ENCODE measurements at regions not wholly inside any gene's neighbourhood (a gene's known extent, or its start where the extent isn't known, plus 50 kb on each side); places are given as distances from the start of the nearest gene placed in this dataset.
"Not testable (repeated sequence)": the region's sequence is repeated elsewhere in the genome, so short reads cannot be mapped to it uniquely, and the experiment has no call there.

DNA sequence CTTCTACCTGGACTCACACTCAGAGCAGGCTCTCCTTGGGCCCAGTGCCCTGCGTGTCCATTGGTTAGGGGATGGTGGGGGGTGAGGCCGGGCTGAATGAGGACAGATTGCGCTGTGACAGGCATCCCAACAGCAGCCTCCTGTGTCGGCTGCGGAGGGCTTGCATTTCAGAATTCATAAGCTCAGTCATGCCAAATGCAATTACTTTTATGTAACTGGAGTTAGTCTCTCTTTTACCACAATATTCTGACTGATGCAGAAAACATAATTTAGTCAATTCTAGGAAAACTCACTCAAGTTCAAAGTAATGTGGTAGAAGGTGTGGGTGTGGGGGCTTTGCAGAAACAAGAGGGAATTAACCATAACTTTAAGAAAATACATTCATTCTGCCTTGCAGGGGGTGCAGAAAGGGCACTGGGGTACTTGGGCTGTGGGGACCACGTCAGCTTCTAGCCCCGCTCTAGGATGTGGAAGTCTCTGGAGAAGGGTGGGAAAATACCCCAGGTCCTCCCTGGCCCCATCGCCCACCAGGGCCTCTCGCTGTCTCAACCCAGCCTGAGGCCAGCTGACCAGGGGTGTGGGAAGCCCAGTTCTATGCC, 257.7 kb downstream of the ADGRD1 start:
- Histone ChIP-seq H3K27ac (no peak overlapping the region), H3K4me3 (no peak overlapping the region)

DNA sequence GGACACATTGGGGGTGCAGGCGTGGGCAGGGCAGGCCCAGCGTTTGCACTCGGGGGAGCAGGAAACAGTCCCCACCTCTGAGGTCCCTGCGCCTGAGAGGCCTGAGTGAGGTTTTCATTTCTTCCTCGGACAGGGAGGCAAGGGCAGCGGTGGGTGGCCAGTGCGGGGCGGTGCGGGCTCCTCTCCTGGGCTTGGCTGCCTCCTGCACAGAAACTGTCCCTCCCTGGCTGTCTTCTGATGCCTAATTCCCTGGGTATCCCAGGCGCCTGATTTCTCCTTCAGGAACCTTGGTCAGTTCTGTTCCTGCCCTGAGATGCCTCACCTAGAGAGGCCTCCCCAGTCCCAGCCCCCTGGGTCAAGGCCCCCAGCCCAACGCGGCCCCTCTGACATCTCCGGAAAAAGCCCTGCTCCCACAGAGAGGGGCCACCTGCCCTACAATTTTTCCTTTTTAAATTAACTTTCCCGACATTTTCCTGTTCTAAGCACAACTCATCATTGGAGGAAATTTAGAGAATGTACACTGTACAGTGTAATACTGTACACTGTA, 260.3 kb downstream of the ADGRD1 start:
- Histone ChIP-seq H3K27ac (no peak overlapping the region), H3K4me3 (no peak overlapping the region)

DNA sequence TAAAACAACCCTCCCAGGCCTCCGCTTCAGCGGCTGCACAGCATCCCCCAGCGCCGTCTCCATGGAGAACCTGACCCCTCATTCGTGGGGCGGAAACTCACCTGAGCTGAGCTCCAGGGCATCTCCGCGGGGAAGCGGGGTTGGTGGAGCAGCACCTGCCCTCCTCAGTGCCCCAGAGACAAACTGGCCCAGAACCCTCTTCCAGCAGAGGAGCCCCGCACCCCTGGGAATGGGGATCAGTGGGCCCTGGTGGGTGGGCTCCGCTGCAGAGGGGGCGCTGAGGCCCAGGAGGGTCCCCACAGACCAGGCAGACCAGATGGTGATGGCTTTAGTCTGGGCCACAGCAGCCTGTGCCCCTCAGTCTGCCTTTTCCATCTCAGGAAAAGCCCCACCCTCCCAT, 261.2 kb downstream of the ADGRD1 start:
- H3K27ac ChIP-seq, H3K4me3 ChIP-seq: not testable (repeated sequence)

DNA sequence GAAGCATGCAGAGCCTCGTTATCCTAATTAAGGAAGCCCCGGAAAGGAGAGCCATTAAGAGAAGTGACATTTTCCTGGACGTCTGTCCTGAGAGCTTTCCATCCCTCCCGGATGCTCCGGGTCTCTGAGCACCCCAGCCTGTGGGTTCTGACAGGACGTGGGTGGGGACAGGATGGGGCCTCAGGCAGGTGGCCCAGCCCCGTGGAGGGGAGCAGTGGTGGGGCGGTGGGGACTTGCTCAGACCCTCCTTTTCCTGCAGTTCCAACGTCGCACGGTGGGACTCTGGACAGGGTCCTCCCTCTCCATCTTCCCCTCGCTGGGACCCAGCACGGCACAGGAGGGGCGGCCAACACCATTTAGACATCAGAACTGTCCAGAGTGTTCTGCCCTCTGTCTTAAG, 262.9 kb downstream of the ADGRD1 start:
- H3K27ac ChIP-seq, H3K4me3 ChIP-seq: not testable (repeated sequence)

DNA sequence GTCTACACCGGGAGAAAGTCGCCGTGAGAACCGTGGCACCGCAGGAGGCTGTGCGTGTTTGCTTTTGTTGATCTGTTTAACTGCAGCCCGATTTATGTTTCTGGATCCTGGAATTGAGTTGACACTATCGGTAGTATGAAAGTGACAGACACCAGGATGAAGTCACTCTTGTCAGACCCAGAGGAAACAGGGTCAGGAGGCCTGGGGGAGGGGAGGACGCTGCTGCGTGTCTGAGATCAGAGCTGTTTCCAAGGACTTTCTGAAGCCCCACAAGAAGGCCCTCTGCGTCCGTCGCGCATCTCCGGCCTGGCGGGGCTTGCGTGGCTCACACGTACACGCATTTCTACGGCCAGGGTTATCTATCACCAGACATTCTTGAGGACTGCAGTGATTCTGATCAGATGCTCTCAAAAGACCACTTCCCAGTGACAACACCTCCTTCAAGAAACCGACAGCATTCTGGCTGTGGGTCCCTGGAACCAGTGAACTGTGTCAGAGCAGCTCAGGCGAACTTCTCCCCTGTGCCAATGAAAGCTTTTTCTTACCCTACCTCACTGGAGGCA, 263.4 kb downstream of the ADGRD1 start:
- no peak overlapping the region for H3K4me3 ChIP-seq
- no peak overlapping the region for H3K27ac ChIP-seq

DNA sequence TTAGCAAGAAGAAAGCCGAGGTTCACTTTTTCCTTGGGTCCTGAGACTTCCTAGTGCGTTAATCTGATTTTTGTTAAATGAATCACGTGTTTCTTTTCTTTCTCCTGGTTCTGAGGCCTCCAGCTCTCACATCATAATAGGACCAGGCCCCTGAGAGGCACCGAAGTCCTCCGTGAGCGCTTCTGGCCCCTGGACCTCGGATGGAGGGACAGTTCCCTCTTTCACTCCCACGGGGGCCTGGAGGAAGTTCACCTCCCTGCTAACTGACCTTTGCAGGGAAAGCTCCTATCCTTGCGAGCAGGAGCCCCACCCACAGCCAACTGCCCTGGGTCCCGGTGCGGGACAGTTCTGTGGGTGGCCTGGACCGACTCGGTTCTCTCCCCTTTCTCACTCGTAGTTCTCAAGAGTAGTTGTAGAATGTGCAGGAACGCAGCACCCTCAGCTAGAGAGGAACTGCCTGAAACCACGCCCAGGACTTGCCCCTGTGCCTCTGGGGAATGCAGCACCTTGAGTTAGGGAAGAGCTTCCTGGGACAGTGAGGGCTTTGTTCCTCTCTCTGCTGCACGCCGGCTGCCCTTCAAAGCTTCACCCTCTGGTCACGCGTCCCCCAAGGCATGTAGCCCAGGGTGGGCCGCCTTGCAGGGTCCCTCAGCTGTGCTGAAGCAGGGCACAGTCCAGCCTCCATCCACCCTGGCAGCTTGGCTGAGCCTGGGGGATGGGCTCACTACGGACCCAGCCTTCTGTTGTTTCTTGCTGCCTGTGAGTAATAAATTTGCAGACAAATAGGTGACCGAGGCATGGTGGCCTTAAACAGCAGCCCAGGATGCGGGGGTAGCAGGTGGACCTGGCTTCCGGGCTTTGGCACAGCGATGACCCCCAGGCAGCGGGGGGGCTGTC, 264.6 kb downstream of the ADGRD1 start:
- Histone ChIP-seq H3K4me3 (no peak overlapping the region), H3K27ac (no peak overlapping the region)

DNA sequence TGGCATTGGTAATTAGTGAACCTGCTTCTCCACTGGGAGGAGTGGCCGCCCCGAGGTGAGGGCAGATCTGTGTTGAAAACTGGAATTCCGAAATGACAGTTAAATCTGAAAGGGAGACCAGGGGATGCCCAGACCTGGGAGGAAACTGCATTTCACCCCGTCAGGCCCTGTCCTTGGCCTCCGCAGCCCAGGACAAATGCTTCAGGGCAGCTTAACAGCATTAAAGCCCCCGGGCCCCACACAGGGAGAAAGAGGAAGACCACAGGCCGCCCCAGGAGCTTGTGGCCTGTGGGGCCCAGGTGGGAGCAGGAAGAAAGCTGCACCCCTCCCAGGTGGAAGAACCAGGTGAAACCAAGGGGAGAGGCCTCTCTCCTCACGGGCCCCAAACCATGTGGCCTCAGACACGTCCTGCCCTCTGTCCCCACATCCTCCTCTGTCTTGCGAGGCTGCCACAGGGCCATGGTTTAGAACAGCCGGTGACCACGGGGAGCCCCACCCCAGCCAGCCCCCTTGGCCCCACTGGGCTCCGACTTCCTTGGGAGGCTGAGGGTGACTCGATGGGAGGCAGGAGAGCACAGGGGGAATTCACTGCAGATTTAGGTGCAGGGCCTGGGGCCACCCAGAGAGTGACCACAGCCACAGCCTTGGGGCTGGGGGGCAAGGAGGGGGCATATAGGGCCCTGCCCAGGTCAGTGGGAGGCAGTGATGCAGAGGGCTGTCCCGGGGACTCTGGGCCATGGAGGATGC, 265.4 kb downstream of the ADGRD1 start:
- Histone ChIP-seq H3K27ac (no peak overlapping the region), H3K4me3 (no peak overlapping the region)

DNA sequence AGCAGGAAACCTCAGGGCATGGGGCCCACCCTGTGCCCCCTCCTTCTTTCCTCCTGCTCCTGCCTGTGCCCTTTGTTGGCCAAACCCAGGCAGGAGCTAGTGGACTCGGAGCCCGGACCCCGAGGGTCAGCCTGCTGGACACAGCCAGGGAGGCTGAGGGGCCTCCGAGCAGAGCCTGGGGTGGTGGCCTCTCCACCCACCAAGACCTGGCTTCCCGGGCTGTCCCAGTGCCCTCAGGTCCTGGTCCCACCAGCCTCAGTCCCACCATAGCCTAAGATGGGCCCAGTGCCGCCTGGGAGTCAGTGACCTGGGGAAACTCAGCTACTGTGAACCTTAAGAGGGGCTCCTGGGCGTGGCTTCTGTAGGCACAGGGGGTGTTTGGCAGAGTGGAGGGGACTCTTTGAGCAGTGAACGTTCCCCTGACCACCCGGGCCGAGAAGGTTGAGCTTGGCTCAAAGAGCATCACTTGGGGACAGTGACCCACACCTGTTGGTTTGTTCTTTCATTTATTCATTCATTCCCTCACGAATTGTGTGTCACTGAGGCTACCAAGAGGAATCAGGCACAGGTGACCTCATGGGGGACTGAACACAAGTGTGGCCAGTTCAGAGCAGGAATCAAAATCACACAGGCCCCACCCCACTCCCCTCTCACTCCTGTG, 266.1 kb downstream of the ADGRD1 start:
- Histone ChIP-seq H3K27ac (no peak overlapping the region), H3K4me3 (no peak overlapping the region)

DNA sequence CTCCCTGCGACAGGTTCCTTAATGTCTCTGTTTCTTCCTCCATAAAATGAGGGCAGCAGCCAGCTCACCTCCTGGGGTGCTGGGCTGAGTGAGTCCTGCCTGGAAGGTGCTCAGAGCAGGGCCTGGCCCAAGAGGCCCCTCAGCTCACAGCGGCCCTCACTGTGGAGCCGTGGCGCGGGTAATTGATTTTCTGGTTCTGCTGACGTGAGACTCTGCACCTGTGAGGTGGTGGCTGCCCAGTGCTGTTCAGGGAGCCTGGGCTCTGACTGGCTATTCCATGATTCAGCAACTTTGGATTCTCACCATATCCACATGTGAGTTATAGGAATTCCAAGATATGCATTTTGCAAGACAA, 266.6 kb downstream of the ADGRD1 start:
- Histone ChIP-seq H3K27ac (no peak overlapping the region), H3K4me3 (no peak overlapping the region)

DNA sequence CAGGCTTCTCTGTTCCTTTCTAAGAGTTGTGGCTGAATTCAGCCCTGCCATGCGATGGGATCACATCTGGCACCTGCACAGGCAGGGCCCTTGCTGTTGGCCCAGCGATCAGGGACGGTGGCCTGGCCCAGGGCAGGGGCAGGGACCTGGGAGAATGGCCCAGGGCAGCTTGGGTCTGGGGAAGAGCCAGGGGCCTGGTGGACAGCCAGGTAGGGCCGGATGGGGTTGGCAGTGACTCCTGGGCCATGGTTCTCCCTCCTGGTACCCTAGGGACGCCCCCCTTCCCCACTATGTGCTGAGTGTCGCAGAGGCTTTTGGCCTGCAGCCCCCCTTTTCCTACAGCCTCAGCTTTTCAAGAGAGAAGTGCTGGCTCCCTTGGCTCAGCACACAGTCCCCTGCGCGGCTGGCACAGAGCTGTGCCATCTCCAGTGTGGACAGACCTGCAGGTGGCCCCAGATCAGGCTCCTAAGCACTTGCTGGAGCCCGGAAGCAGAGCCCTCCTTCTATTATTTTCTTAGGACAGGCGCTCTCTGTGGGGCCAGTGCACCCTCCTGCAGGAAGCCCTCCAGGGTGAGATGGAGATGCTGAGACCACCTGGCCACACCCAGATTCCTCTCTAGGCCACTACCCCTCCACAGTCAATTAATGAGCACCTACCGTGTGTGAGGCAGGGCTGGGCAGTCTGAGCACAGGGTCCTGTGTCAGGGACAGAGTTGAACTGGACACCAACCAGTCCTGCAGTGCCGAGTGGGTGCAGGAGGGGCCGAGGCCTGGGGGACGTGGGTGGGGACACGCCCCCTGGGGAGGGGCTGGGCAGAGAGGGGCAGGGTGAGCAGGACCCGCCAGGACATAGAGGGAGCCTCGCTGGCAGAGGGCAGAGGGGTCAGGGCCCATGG, 267.6 kb downstream of the ADGRD1 start:
- H3K4me3 ChIP-seq, result no peak overlapping the region

DNA sequence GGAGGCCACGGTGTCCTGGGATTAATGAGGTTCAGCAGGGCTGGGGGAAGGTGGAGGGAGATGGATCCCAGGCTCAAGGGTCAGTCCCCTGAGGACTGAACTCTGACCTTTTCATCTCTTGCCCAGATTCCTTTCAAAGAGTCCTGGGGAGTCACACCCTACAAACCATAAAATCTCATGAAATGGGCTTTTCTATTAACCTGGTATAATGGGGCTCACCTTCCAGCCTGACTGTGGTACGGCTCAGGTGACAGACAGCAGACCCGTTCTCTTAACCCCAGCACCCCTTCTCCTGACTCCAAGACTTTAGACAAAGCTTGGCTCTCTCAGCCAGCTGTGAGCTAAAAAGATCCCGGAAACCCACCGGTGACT, 268.2 kb downstream of the ADGRD1 start:
- H3K27ac ChIP-seq, result no peak overlapping the region
- H3K4me3 ChIP-seq, result no peak overlapping the region

More for the DNA sequence above, 267.6 kb downstream of the ADGRD1 start:
- H3K27ac ChIP-seq, result no peak overlapping the region

DNA sequence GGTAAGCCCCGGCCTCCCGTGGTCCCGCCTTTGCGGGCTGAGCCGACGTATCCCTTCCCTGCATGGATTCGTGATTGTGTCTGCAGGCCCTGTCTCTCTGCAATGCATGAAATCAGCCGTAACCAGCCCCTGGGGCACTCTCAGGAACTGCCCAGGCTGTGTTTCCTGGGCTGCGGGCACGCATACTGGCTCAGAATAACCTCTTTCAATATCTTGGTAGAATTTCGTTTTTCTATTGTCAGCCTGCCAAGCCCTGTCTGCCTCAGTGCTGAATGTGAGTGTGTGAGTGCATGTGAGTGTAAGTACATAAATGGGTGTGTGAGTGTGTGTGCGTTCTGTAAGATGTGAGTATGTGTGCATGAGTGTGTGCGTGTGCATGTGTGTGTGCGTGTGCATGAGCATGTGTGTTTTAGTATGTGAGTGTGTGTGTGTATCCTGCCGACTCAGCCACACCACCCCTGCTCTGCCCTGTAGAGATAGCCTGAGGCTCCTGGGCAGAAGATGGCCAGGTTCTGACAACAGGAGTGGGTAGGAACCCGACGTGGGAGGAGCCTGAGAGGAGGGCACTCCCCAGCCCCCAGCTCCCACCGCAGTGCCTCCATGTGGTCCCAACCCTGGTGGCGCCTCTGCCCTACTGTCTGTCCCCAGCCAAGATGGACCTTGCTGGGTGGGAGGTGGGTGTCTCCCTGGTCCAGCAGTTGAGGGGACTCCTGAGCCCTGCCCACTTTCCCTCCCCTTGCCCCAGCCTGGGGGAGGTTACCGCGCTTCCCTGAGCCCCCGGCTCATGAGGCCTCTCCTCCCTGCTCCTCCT, 268.8 kb downstream of the ADGRD1 start:
- Histone ChIP-seq H3K27ac (no peak overlapping the region), H3K4me3 (no peak overlapping the region)

DNA sequence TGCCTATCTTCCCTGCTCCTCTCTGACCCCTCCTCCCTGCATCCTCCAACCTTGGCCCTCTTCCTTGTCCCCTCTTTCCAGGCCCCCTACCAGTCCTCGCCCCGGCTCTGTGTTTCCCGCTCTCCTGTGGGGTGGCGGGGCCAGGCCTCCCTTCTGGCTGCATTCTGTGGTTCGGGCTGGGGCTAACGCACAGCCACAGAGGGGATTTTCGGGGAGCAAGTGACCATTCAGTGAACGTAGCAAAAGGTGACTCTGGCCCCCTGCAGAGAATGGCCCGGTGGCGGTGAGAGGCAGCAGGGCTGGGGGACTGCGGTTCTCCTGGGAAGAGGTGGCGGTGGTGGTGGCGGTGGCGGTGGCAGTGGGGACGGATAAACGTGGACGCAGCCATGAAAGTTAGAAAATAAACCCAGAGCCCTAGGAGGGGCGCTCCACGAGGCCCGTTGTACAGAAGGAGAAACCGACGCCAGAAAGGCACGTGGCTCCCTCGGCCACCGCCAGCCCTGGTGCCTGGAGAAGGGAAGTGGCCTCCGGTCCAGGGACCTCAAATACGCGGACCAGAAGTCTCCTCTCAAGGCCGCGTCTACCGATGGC, 269.6 kb downstream of the ADGRD1 start:
- no peak overlapping the region for H3K27ac ChIP-seq
- H3K4me3 ChIP-seq, result no peak overlapping the region

DNA sequence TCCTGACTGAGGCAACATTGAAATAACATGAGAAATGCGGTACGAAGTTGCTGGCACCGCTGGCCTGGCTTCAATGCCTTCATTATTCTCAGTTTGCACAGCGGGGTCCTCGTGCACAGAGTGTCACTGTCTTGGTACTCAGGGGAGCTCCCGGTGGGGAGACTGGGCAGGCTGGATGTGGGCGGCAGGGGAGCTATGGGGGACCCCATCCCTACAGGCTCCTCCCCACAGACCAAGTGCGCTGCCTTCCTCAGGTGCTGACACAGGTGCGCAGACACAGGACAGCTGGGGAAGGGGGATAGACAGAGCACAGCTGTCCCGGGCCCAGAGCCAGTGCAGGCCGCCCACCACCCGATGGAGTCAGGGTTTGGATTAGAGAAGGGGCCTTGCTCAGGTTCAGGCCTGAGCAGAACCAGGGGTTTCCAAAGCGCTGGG, 270.1 kb downstream of the ADGRD1 start:
- Histone ChIP-seq H3K27ac (no peak overlapping the region), H3K4me3 (no peak overlapping the region)

DNA sequence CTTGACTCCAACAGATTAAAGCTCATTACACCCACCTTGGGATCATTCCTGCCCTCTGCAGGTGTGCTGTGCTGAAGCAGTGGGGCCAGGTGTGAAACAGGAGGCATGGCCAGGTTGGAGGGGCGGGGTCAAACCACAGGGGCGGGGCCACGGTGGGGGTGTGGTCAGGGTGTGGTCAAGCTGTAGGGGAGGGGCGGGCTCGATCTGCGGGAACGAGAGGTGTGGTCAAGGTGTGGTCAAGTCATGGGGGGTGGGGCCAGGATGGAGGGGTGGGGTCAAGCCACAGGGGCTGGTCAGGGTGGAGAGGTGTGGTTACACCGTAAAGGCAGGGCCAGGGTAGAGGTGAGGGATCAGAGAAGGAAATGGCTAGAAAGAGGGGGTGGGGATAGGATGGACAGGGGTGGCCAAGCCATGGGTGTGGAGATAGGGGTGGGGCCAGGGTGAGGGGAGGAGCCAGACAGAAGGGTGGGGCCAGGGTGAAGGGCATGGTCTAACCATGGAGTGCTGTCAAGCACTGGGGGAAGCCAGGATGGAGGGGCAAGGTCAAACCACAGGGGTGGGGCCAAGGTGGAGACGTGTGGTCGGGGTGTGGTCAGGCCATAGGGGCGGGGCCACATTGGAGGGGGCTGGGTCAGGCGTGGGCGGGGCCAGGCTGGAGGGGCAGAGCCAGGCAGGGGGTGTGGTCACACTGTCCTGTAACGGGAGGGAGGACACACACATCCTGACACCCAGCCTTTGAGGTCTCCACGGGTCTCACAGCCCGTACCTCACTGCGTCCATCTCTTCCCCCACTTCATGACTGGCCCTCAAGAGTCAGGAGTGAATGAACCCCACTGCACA, 270.7 kb downstream of the ADGRD1 start:
- not testable (repeated sequence) for H3K4me3 ChIP-seq, H3K27ac ChIP-seq

DNA sequence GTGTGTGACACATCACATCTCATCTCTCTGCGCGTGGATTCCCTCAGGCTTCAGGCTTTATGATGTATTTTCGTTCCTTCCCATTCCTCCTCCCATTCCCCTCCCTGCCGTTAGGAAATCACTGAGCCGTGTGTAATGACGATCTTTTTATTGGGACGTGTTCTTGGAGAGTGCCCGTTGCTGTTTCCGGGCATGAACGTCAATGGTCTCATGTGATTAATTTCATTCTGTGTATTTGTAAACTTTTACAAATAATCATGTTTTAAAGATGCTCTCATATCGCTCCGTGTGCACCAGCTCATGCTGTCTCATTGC, 271.3 kb downstream of the ADGRD1 start:
- not testable (repeated sequence) for H3K4me3 ChIP-seq, H3K27ac ChIP-seq

All from skin epidermis (tissue), 12 donors.